Omental fat pad (tissue), 3 donors: ENCODE measurements at regions not wholly inside any gene's neighbourhood (a gene's known extent, or its start where the extent isn't known, plus 50 kb on each side); places are given as distances from the start of the nearest gene placed in this dataset.

Source experiments
- ATAC-seq: fragments of 150-250 bp; one replicate; pipeline ENCODE4 v1.9.1; 2016; ENCODE audit warnings: mild to moderate bottlenecking, moderate library complexity; ENCODE audit not compliant: low FRiP score
- DNase-seq: peaks from one replicate; pipeline ENCODE4 v3.0.0-alpha.2; 2019; ENCODE audit warnings: low spot score
- CTCF ChIP-seq, 3 donors: fragments of 450-650 bp; IDR thresholded peaks; one replicate each; pipeline ENCODE4 v1.5.1; 2016 to 2017; ENCODE audit warnings: antibody characterized with exemption in 3 of 3, mild to moderate bottlenecking in 3 of 3, moderate library complexity in 2 of 3

- DNase-seq (no peak), ATAC-seq (no peak)
- TF ChIP-seq CTCF (IDR thresholded peaks at IDR 0.05) = no peak
These were observed 228.1 kb upstream of the C2CD4B start for GRCh38 chr15:62393196-62393595.

GRCh38 chr15:62394079-62394478, 229.0 kb upstream of the C2CD4B start:
- no peak for DNase-seq
- no peak for TF ChIP-seq CTCF (IDR thresholded peaks at IDR 0.05)
- no peak for ATAC-seq

GRCh38 chr15:62400778-62401177, 235.7 kb upstream of the C2CD4B start:
- ATAC-seq (no peak), DNase-seq (no peak)

GRCh38 chr15:62402687-62403086, 237.6 kb upstream of the C2CD4B start:
- DNase-seq (no peak), ATAC-seq (no peak)
- no peak for TF ChIP-seq CTCF (IDR thresholded peaks at IDR 0.05)

More at GRCh38 chr15:62400778-62401177, 235.7 kb upstream of the C2CD4B start:
- TF ChIP-seq CTCF (IDR thresholded peaks at IDR 0.05) = no peak

- TF ChIP-seq CTCF (IDR thresholded peaks at IDR 0.05) = no peak
- ATAC-seq (no peak), DNase-seq (no peak)
These were observed 238.2 kb upstream of the C2CD4B start for GRCh38 chr15:62403164-62403809.

- no peak for TF ChIP-seq CTCF (IDR thresholded peaks at IDR 0.05)
- no peak for ATAC-seq
- DNase-seq = no peak
These were observed 239.3 kb upstream of the C2CD4B start for GRCh38 chr15:62404194-62404985.
